GM19328 (cell line): ENCODE measurements at regions not wholly inside any gene's neighbourhood (a gene's known extent, or its start where the extent isn't known, plus 50 kb on each side); places are given as distances from the start of the nearest gene placed in this dataset.

Experiments
- ATAC-seq: cut with Tn5 transposase; IDR thresholded peaks from one replicate; pipeline ENCODE4 v1.9.1; 2021; ENCODE audit warnings: mild to moderate bottlenecking, moderate library complexity; ENCODE audit not compliant: unreplicated experiment

- no peak for ATAC-seq
Observed at GRCh38 chrX:110863883-110864282, 68.3 kb upstream of the CHRDL1 start.

- no peak for ATAC-seq
Observed at GRCh38 chrX:110858565-110858964, 62.9 kb upstream of the CHRDL1 start.

GRCh38 chrX:110853610-110854009, 58.0 kb upstream of the CHRDL1 start:
- no peak for ATAC-seq

GRCh38 chrX:110852180-110852579, 56.6 kb upstream of the CHRDL1 start:
- no peak for ATAC-seq

GRCh38 chrX:110851780-110852179, 56.2 kb upstream of the CHRDL1 start:
- ATAC-seq, result no peak

- ATAC-seq, result peak; percentile 74
Observed at GRCh38 chrX:110847334-110847733, 51.7 kb upstream of the CHRDL1 start.

- ATAC-seq, result no peak
Observed at GRCh38 chrX:110846071-110846470, 50.5 kb upstream of the CHRDL1 start.
